HL-60 (cell line): ENCODE measurements at regions not wholly inside any gene's neighbourhood (a gene's known extent, or its start where the extent isn't known, plus 50 kb on each side); places are given as distances from the start of the nearest gene placed in this dataset.

ENCODE experiments used
- DNase-seq, 2 experiments: peaks; one replicate each; pipeline ENCODE4 v3.0.0-alpha.2; 2010 to 2020; ENCODE audit warnings: low read depth in 1 of 2, low spot score in 1 of 2
- H3K27ac ChIP-seq: fragments of 250-450 bp; sonication (Bioruptor Pico); replicated peaks from 2 replicates; pipeline ENCODE4 v1.5.1; 2020; ENCODE audit warnings: mild to moderate bottlenecking, moderate library complexity
- H3K27me3 ChIP-seq: fragments of 250-450 bp; sonication (Bioruptor Pico); 2 replicates; pipeline ENCODE4 v1.5.1; 2021; ENCODE audit warnings: mild to moderate bottlenecking, moderate library complexity; ENCODE audit not compliant: insufficient read depth, poor library complexity, severe bottlenecking
- H3K4me3 ChIP-seq: replicated peaks from 2 replicates; pipeline ENCODE4 v1.5.1; 2011; ENCODE audit warnings: mild to moderate bottlenecking, control low read depth, low read length; ENCODE audit not compliant: insufficient read depth
- GABPA ChIP-seq: IDR thresholded peaks from 2 replicates; pipeline ENCODE4 v1.6.1; 2012; ENCODE audit warnings: low read depth
- POLR2AphosphoS5 ChIP-seq: IDR thresholded peaks from 2 replicates; pipeline ENCODE4 v1.6.1; 2012; ENCODE audit warnings: low read depth
- SPI1 ChIP-seq: IDR thresholded peaks from 2 replicates; pipeline ENCODE4 v1.6.1; 2012; ENCODE audit warnings: low read depth, mild to moderate bottlenecking, borderline replicate concordance
- TF ChIP-seq, protein P1 (sequence below): IDR thresholded peaks from one replicate; pipeline ENCODE4 v1.5.1; 2011; ENCODE audit warnings: low read length, control low read depth, inconsistent platforms; ENCODE audit not compliant: insufficient read depth
- TF ChIP-seq, protein P2 (sequence below): IDR thresholded peaks from 2 replicates; pipeline ENCODE4 v1.6.1; 2012; ENCODE audit warnings: low read depth; ENCODE audit not compliant: insufficient replicate concordance

DNA sequence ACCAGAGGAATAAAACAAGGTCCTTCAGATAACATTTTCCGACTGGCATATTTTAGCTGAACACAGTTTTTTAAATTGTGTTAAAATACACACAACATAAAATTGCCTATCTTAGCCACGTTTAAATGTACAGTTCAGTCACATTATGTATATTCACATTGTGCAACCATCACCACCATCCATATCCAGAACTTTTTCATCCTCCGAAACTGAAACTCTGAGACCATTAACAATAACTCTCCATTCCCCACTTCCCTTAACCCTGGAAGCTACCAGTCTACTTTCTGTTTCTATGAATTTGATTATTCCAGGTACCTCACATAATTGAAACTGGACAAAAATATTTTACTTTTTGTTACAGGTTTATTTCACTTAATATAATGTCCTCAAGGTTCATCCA is 213.3 kb downstream of the ETS1 start:
- no peak for TF ChIP-seq SPI1
- TF ChIP-seq, protein P1, sequence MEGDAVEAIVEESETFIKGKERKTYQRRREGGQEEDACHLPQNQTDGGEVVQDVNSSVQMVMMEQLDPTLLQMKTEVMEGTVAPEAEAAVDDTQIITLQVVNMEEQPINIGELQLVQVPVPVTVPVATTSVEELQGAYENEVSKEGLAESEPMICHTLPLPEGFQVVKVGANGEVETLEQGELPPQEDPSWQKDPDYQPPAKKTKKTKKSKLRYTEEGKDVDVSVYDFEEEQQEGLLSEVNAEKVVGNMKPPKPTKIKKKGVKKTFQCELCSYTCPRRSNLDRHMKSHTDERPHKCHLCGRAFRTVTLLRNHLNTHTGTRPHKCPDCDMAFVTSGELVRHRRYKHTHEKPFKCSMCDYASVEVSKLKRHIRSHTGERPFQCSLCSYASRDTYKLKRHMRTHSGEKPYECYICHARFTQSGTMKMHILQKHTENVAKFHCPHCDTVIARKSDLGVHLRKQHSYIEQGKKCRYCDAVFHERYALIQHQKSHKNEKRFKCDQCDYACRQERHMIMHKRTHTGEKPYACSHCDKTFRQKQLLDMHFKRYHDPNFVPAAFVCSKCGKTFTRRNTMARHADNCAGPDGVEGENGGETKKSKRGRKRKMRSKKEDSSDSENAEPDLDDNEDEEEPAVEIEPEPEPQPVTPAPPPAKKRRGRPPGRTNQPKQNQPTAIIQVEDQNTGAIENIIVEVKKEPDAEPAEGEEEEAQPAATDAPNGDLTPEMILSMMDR: no peak
- no peak for TF ChIP-seq POLR2AphosphoS5
- no peak for TF ChIP-seq GABPA
- TF ChIP-seq, protein P2, sequence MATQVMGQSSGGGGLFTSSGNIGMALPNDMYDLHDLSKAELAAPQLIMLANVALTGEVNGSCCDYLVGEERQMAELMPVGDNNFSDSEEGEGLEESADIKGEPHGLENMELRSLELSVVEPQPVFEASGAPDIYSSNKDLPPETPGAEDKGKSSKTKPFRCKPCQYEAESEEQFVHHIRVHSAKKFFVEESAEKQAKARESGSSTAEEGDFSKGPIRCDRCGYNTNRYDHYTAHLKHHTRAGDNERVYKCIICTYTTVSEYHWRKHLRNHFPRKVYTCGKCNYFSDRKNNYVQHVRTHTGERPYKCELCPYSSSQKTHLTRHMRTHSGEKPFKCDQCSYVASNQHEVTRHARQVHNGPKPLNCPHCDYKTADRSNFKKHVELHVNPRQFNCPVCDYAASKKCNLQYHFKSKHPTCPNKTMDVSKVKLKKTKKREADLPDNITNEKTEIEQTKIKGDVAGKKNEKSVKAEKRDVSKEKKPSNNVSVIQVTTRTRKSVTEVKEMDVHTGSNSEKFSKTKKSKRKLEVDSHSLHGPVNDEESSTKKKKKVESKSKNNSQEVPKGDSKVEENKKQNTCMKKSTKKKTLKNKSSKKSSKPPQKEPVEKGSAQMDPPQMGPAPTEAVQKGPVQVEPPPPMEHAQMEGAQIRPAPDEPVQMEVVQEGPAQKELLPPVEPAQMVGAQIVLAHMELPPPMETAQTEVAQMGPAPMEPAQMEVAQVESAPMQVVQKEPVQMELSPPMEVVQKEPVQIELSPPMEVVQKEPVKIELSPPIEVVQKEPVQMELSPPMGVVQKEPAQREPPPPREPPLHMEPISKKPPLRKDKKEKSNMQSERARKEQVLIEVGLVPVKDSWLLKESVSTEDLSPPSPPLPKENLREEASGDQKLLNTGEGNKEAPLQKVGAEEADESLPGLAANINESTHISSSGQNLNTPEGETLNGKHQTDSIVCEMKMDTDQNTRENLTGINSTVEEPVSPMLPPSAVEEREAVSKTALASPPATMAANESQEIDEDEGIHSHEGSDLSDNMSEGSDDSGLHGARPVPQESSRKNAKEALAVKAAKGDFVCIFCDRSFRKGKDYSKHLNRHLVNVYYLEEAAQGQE: no peak
- Histone ChIP-seq H3K4me3 (no peak overlapping the region), H3K27me3 (peaks cover 10% of the 10 kb centered on the region), H3K27ac (no peak overlapping the region)
- DNase-seq: no peak

DNA sequence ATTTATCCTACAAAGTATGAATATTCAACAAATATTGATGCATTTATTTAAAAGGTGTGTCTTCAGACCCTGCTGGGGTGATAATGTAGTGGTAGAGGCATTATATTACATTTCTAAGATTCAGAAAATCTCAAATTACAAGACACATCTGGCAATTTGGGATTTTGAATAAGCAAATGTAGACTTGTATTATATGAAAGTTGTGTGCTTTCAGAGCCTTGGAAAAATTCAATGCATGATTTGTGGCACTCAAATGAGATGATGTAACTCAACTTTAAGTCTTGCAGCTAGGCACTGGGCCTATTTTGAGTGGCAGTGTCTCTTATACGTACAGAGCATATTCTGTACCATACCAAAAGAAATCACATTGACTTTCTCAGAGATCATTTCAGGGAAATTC is 214.4 kb downstream of the ETS1 start:
- Histone ChIP-seq H3K27me3 (peaks cover 10% of the 10 kb centered on the region), H3K4me3 (no peak overlapping the region), H3K27ac (no peak overlapping the region)
- DNase-seq: no peak
- no peak for TF ChIP-seq POLR2AphosphoS5
- TF ChIP-seq, protein P2: no peak
- no peak for TF ChIP-seq GABPA
- no peak for TF ChIP-seq SPI1

DNA sequence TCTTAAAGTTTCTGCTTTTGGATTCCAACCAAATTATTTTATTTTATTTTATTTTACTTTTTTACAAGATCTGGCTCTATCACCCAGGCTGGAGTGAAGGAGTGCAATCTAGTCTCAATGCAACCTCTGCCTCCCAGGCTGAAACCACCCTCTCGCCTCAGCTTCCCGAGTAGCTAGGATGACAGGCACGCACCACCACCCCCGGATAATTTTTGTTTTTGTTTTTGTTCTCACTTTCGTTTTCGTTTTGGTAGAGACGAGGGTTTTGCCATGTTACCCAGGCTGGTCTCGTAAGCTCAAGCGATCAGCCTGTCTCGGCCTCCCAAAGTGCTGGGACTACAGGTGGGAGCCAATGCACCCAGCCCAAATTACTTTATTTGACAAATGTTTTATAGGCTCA is 219.8 kb downstream of the ETS1 start:
- H3K27me3 ChIP-seq: peaks cover 5% of the 10 kb centered on the region
- no peak overlapping the region for H3K4me3 ChIP-seq
- TF ChIP-seq POLR2AphosphoS5: no peak
- TF ChIP-seq GABPA: no peak
- TF ChIP-seq SPI1: no peak
- TF ChIP-seq, protein P2: no peak
- TF ChIP-seq, protein P1: no peak
- no peak for DNase-seq
- no peak overlapping the region for H3K27ac ChIP-seq

DNA sequence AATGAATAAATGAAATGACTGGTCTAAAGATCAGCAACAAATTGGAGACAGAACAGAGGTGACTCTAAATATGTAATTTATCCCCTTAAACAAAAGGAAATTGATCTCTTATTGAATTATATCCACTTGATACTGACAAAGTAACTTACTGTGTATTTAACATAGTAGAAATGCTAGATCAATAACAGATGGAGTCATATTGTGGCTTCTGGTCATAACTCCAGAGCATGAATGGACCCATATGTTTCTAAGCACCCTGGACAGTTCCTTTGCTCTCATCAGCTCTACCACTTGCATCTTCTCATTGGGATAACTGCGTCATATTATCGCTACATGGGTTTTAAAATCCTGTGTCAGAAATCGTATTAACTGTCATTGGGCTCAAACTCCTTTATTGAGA is 222.3 kb downstream of the ETS1 start:
- no peak for DNase-seq
- no peak overlapping the region for H3K27ac ChIP-seq
- TF ChIP-seq, protein P1: no peak
- TF ChIP-seq, protein P2: peak; percentile 93
- no peak for TF ChIP-seq POLR2AphosphoS5
- no peak for TF ChIP-seq GABPA
- no peak for TF ChIP-seq SPI1
- H3K4me3 ChIP-seq: no peak overlapping the region
- peaks cover 3% of the 10 kb centered on the region for H3K27me3 ChIP-seq
